ENCODE measurements at regions not wholly inside any gene's neighbourhood (a gene's known extent, or its start where the extent isn't known, plus 50 kb on each side); places are given as distances from the start of the nearest gene placed in this dataset.

- TF ChIP-seq POLR2AphosphoS5 (IDR thresholded peaks at IDR 0.05; ENCODE audit: low read depth, low read length) (no peak), REST (IDR thresholded peaks at IDR 0.05; ENCODE audit: insufficient read depth in 1 of 2, low read depth in 2 of 2, low read length in 2 of 2) (no peak), TAF1 (IDR thresholded peaks at IDR 0.05; ENCODE audit: borderline replicate concordance, insufficient read depth, low read length) (no peak), FOXP2 (optimal IDR thresholded peaks at IDR 0.05; ENCODE audit: borderline replicate concordance, extremely low read depth, extremely low read length, insufficient read depth) (no peak)
Observed at GRCh38 chr17:73757420-73757819, 113.2 kb upstream of the SDK2 start.

Measured in PFSK-1 (cell line).